PC-3 (cell line): ENCODE measurements at regions not wholly inside any gene's neighbourhood (a gene's known extent, or its start where the extent isn't known, plus 50 kb on each side); places are given as distances from the start of the nearest gene placed in this dataset.
"Not testable (repeated sequence)": the region's sequence is repeated elsewhere in the genome, so short reads cannot be mapped to it uniquely, and the experiment has no call there.

ENCODE experiments used
- CTCF ChIP-seq: fragments of 300-600 bp; sonication (generic); conservative IDR thresholded peaks from 2 replicates; pipeline ENCODE4 v1.5.1; 2017; ENCODE audit warnings: antibody characterized with exemption, low read depth, mild to moderate bottlenecking, low read length
- EZH2phosphoT487 ChIP-seq: fragments of 300-600 bp; sonication (generic); IDR thresholded peaks from 2 replicates; pipeline ENCODE4 v1.6.1; 2018; ENCODE audit warnings: mild to moderate bottlenecking, antibody characterized with exemption, low read length, borderline replicate concordance

- TF ChIP-seq CTCF, EZH2phosphoT487: not testable (repeated sequence)
Measured at GRCh38 chr1:83406693-83407371, 592.1 kb downstream of the TTLL7 start.
